OCI-LY3 (cell line): ENCODE measurements at regions not wholly inside any gene's neighbourhood (a gene's known extent, or its start where the extent isn't known, plus 50 kb on each side); places are given as distances from the start of the nearest gene placed in this dataset.

ENCODE experiments used
- CTCF ChIP-seq: fragments of 200-600, 300-600 bp; sonication (generic); IDR thresholded peaks from 2 replicates; pipeline ENCODE4 v1.5.1; 2014; ENCODE audit warnings: antibody characterized with exemption, low read length, low read depth
- EZH2phosphoT487 ChIP-seq: fragments of 200-600 bp; shearing (Covaris generic); IDR thresholded peaks from 2 replicates; pipeline ENCODE4 v1.6.1; 2018; ENCODE audit warnings: antibody characterized with exemption, mixed run types, low read depth

GRCh38 chr13:95406176-95406575 lies 104.9 kb upstream of the ABCC4 start:
- no peak for TF ChIP-seq CTCF
- no peak for TF ChIP-seq EZH2phosphoT487
